C4-2B (cell line): ENCODE measurements at regions not wholly inside any gene's neighbourhood (a gene's known extent, or its start where the extent isn't known, plus 50 kb on each side); places are given as distances from the start of the nearest gene placed in this dataset.

ENCODE experiments used
- ZFX ChIP-seq: fragments of 450-650 bp; IDR thresholded peaks from 2 replicates; pipeline ENCODE4 v1.6.1; 2017
- TF ChIP-seq, protein P1 (sequence below): fragments of 450-650 bp; conservative IDR thresholded peaks from 2 replicates; pipeline ENCODE4 v1.5.1; 2017; ENCODE audit warnings: mild to moderate bottlenecking

DNA sequence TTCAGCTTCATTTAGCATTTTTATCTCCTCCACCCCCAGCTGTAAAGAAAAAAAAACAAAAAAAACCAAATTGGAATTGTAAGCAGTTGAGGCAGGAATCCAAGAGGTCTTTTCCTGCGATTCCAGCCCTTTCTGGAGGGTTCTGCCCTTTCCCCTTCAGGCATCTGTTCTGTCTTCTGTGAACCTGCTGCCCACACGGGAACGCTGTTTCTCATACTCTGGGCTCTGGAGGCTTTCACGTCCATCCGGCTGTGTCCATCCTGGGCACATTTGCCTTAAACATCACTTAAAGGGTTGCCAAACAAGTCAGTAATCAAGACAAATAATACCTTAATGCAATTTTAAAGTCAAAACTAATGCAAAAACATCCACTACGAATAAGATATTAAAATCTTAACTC is 302.8 kb upstream of the PITRM1 start:
- TF ChIP-seq, protein P1, sequence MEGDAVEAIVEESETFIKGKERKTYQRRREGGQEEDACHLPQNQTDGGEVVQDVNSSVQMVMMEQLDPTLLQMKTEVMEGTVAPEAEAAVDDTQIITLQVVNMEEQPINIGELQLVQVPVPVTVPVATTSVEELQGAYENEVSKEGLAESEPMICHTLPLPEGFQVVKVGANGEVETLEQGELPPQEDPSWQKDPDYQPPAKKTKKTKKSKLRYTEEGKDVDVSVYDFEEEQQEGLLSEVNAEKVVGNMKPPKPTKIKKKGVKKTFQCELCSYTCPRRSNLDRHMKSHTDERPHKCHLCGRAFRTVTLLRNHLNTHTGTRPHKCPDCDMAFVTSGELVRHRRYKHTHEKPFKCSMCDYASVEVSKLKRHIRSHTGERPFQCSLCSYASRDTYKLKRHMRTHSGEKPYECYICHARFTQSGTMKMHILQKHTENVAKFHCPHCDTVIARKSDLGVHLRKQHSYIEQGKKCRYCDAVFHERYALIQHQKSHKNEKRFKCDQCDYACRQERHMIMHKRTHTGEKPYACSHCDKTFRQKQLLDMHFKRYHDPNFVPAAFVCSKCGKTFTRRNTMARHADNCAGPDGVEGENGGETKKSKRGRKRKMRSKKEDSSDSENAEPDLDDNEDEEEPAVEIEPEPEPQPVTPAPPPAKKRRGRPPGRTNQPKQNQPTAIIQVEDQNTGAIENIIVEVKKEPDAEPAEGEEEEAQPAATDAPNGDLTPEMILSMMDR: no peak
- TF ChIP-seq ZFX: no peak
